HepG2 (cell line): ENCODE measurements at regions not wholly inside any gene's neighbourhood (a gene's known extent, or its start where the extent isn't known, plus 50 kb on each side); places are given as distances from the start of the nearest gene placed in this dataset.

Experiments used
- ATAC-seq: fragments of 200-7000 bp; cut with Tn5 transposase; 3 replicates; pipeline ENCODE4 v1.9.1; 2020; ENCODE audit warnings: mild to moderate bottlenecking, moderate library complexity
- BruUV-seq: library from RNA; stranded (reverse); fragments of 400-500 nt; replicated peaks from 2 replicates; lab custom pipeline; 2021; lab: Mats Ljungman, UMichigan
- CTCF ChIA-PET: fragments of 300-600 bp; formaldehyde crosslinking; extraction: SDS; loops from one replicate; lab custom pipeline; 2021; ENCODE audit warnings: low total read pairs, inconsistent platforms, low intra/inter-chr PET ratio; lab: Yijun Ruan, JAX
- POLR2A ChIA-PET: fragments of 350-600 bp; sonication (Branson Sonifier 250); formaldehyde crosslinking; loops from one replicate; lab custom pipeline; 2020; ENCODE audit warnings: antibody characterized with exemption, inconsistent platforms; lab: Yijun Ruan, JAX
- DNase-seq: peaks from one replicate; pipeline ENCODE4 v3.0.0-alpha.2; 2015; ENCODE audit warnings: low spot score
- FAIRE-seq: peaks from 3 replicates; lab custom pipeline; 2011; peaks lifted over from hg19 to GRCh38; lab: Jason Lieb, UNC
- H2AFZ ChIP-seq: one replicate; pipeline ENCODE4 v1.6.1; 2011; ENCODE audit warnings: low read length, inconsistent platforms
- H3K27ac ChIP-seq: fragments of 300-600 bp; 3 replicates; pipeline ENCODE4 v1.8.0; 2011; ENCODE audit warnings: mixed run types, mild to moderate bottlenecking, mixed read lengths, low read length, inconsistent platforms; ENCODE audit not compliant: insufficient read depth; ENCODE audit errors: extremely low read length
- H3K27me3 ChIP-seq, 2 experiments: fragments of 200-600 bp in 1 of 2; 2 replicates in 1 of 2; 3 replicates in 1 of 2; pipeline versions ENCODE4 v1.6.0 to v1.8.0; 2011; ENCODE audit warnings: low read length in 2 of 2, mild to moderate bottlenecking in 2 of 2, moderate library complexity in 2 of 2, inconsistent platforms in 1 of 2; ENCODE audit not compliant: insufficient read depth in 2 of 2, control insufficient read depth in 1 of 2
- H3K36me3 ChIP-seq, 2 experiments: fragments of 200-600 bp in 1 of 2; replicated peaks in 1 of 2; 2 replicates in 1 of 2; 3 replicates in 1 of 2; pipeline versions ENCODE4 v1.5.1 to v1.8.0; 2011; ENCODE audit warnings: low read length in 2 of 2, inconsistent platforms in 1 of 2; ENCODE audit not compliant: insufficient read depth in 2 of 2, control insufficient read depth in 1 of 2
- H3K4me1 ChIP-seq: 2 replicates; pipeline ENCODE4 v1.5.1; 2012; ENCODE audit warnings: low read length, inconsistent platforms; ENCODE audit not compliant: insufficient read depth
- H3K4me2 ChIP-seq: 2 replicates; pipeline ENCODE4 v1.6.0; 2011; ENCODE audit warnings: low read depth, low read length, inconsistent platforms
- H3K4me3 ChIP-seq, 3 experiments: fragments of 200-600 bp in 1 of 3; sonication (generic), shearing (Covaris generic) in 1 of 3; replicated peaks in 1 of 3; 2 replicates each; pipeline ENCODE4 v1.5.1; 2011 to 2016; ENCODE audit warnings: low read length in 3 of 3, inconsistent platforms in 2 of 3, low read depth in 2 of 3, mild to moderate bottlenecking in 2 of 3, control low read depth in 1 of 3, mixed read lengths in 1 of 3; ENCODE audit not compliant: insufficient read depth in 1 of 3
- H3K79me2 ChIP-seq: one replicate; pipeline ENCODE4 v1.6.1; 2011; ENCODE audit warnings: low read length, inconsistent platforms; ENCODE audit not compliant: insufficient read depth
- H3K9ac ChIP-seq: 2 replicates; pipeline ENCODE4 v1.6.0; 2011; ENCODE audit warnings: mild to moderate bottlenecking, low read depth, low read length, inconsistent platforms; ENCODE audit not compliant: insufficient read depth
- H3K9me3 ChIP-seq: 2 replicates; pipeline ENCODE4 v1.5.1; 2012; ENCODE audit warnings: mild to moderate bottlenecking, low read length
- H4K20me1 ChIP-seq: 2 replicates; pipeline ENCODE4 v1.6.0; 2011; ENCODE audit warnings: inconsistent platforms, mild to moderate bottlenecking, low read length, moderate library complexity; ENCODE audit not compliant: insufficient read depth
- FIP1L1 ChIP-seq: fragments of 200-400 bp; formaldehyde crosslinking; IDR thresholded peaks from 2 replicates; pipeline ENCODE4 v1.6.1; 2018; ENCODE audit warnings: low read depth, mild to moderate bottlenecking, low read length, moderate library complexity, borderline replicate concordance; ENCODE audit not compliant: insufficient read depth
- MAFF ChIP-seq: IDR thresholded peaks from 2 replicates; pipeline ENCODE4 v1.6.1; 2011; ENCODE audit warnings: low read depth, low read length, improper control_type of control experiment
- MAFK ChIP-seq, 2 experiments: IDR thresholded peaks in 1 of 2; conservative IDR thresholded peaks in 1 of 2; 2 replicates each; pipeline ENCODE4 v1.6.1; 2011; ENCODE audit warnings: improper control_type of control experiment in 2 of 2, low read length in 2 of 2
- PCBP2 ChIP-seq: fragments of 200-400 bp; formaldehyde crosslinking; optimal IDR thresholded peaks from 2 replicates; pipeline ENCODE3; 2018; ENCODE audit warnings: low read length, low read depth; ENCODE audit not compliant: poor library complexity, severe bottlenecking
- RFX3 ChIP-seq: IDR thresholded peaks from 2 replicates; pipeline ENCODE4 v1.6.1; 2016; ENCODE audit warnings: missing biosample characterization, missing genetic modification reagents
- SIX4 ChIP-seq: sonication (generic); formaldehyde crosslinking; IDR thresholded peaks from 2 replicates; pipeline ENCODE4 v1.4.0; 2020; ENCODE audit warnings: missing genetic modification reagents
- ZNF598 ChIP-seq: sonication (generic); formaldehyde crosslinking; IDR thresholded peaks from 2 replicates; pipeline ENCODE4 v1.5.1; 2020; ENCODE audit warnings: mild to moderate bottlenecking, missing genetic modification reagents, borderline replicate concordance
- WGBS: methylation state at CpG from one replicate; pipeline ENCODE4 v1.1.6; 2017; ENCODE audit warnings: low lambda C conversion rate; 5-methylcytosine and 5-hydroxymethylcytosine counted together
- in situ Hi-C: cut with HindIII; loops from 2 replicates; pipeline ENCODE4 v1.10.0; 2017; ENCODE audit warnings: low pct_unique_long_range_greater_than_20kb; ENCODE audit not compliant: extremely low pct_ligation_motif_present
- intact Hi-C: fragments of 100-400 bp; cut with micrococcal nuclease; formaldehyde crosslinking; loops from one replicate; pipeline ENCODE4 v1.10.0; 2022; ENCODE audit not compliant: unreplicated experiment
- TF ChIP-seq, protein P1 (sequence below): sonication (generic); formaldehyde crosslinking; IDR thresholded peaks from 2 replicates; pipeline ENCODE4 v1.4.0; 2020; ENCODE audit warnings: missing genetic modification reagents

DNA sequence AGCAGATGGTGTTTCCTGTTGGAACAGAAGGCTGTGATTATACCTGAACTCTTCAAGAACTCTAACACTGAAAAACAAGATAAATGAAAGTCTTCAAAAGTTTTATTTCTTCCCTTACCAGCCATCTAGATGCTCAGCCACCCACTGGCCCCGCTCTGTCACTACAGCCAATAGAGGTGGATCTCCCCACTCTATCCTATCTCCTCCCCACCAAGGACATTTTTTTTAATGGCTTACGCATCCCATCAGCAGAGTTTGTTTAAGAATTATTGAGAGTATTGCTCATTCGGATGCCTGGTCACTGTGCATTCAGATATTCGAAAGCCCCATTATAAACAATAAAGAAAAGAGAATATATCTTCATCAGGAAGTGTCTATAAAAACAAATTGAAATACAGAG lies 159.4 kb downstream of the RASEF start (continued):
- TF ChIP-seq ZNF598 (CRISPR knock-in tag), result no peak
- TF ChIP-seq PCBP2, result no peak
- TF ChIP-seq FIP1L1, result no peak
- TF ChIP-seq SIX4 (CRISPR knock-in tag), result no peak
- no peak for TF ChIP-seq RFX3 (CRISPR knock-in tag)

DNA sequence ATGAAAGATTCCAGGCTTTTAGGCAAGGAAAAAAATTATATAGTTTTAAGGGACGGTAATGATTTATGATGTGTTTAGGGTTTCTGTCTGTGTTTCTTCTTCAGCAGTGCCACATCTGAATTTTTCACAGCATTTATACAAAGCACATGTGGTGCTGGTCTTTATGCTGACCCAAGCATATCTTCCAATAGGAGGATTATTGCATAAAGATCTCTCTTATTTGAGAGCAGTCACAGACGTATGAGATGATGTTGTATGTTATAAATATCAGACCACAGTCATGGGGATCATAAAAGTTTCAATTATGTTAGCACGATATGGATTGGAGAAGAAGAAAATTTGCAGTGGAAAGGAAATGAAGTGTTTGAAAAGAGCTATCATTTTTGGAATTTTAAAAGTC lies 150.9 kb downstream of the RASEF start:
- in situ Hi-C loops, result no loop called here
- Histone ChIP-seq H2AFZ (no peak overlapping the region), H4K20me1 (no peaks in the 10 kb centered on the region), H3K27me3 (no peaks in the 10 kb centered on the region), H3K4me1 (no peaks in the 10 kb centered on the region), H3K4me3 (no peak overlapping the region), H3K79me2 (no peaks in the 10 kb centered on the region), H3K9me3 (peaks cover 24% of the 10 kb centered on the region), H3K4me2 (no peak overlapping the region), H3K9ac (no peak overlapping the region), H3K36me3 (no peaks in the 10 kb centered on the region)
- POLR2A ChIA-PET, result no interaction called here
- intact Hi-C loops, result no loop called here
- ATAC-seq (no peak), FAIRE-seq (no peak)
- CTCF ChIA-PET, result no interaction called here
- no TSS peak for BruUV-seq
- WGBS, result 0% methylated on average over 3 of the region's 3 CpGs
- TF ChIP-seq MAFK (conservative IDR thresholded peaks at IDR 0.05 in 1 of 2, IDR thresholded peaks at IDR 0.05 in 1 of 2; ENCODE audit: low read length in 2 of 2) (peak; percentile 85 to 93), MAFF (peak; percentile 84)
- TF ChIP-seq, protein P1, sequence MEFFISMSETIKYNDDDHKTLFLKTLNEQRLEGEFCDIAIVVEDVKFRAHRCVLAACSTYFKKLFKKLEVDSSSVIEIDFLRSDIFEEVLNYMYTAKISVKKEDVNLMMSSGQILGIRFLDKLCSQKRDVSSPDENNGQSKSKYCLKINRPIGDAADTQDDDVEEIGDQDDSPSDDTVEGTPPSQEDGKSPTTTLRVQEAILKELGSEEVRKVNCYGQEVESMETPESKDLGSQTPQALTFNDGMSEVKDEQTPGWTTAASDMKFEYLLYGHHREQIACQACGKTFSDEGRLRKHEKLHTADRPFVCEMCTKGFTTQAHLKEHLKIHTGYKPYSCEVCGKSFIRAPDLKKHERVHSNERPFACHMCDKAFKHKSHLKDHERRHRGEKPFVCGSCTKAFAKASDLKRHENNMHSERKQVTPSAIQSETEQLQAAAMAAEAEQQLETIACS (CRISPR knock-in tag), result no peak
- TF ChIP-seq, all 625 proteins: peak for 2
- no peak for DNase-seq
- no peak overlapping the region for H3K27ac ChIP-seq
